ENCODE measurements at regions not wholly inside any gene's neighbourhood (a gene's known extent, or its start where the extent isn't known, plus 50 kb on each side); places are given as distances from the start of the nearest gene placed in this dataset.
"Not testable (repeated sequence)": the region's sequence is repeated elsewhere in the genome, so short reads cannot be mapped to it uniquely, and the experiment has no call there.

DNA sequence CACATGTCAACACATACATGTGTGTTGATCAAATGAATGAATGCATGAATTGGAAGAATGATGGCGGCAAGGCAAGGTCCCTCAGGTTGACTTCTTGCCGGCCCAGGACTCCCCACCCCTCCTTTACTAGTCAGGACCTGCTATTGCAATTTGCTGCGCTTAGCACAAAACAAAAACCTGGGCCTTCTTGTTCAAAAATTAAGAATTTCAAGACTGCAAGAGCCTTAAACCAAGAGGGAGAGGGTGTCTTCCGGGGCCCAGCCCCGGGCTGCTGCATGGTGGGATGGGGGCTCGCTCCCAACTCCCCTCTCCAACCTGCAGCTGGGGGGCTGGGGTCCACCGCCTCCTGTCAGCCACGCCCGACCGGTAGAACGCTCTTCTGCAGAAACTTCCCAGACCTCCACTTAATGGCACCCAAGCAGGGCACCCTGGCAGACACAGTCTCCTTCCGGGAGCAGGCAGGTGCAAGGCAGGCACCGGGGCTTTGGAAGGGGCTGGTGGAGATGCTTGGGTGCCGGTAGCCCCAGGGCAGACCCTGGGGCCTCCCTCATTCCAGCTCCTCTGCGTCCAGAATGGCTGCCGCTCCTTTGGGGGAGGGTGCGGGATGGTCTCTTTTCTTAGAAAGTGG lies 2896.5 kb downstream of the RPIA start:
- DNase-seq (ENCODE audit: low read depth); H3K4me3 ChIP-seq (ENCODE audit: low read depth, low read length): not testable (repeated sequence)

- not testable (repeated sequence) for DNase-seq (ENCODE audit: low read depth); H3K4me3 ChIP-seq (ENCODE audit: low read depth, low read length)
These were observed 2897.3 kb downstream of the RPIA start for GRCh38 chr2:91588782-91589223.

- not testable (repeated sequence) for H3K4me3 ChIP-seq (ENCODE audit: low read depth, low read length); DNase-seq (ENCODE audit: low read depth)
These were observed 2898.2 kb downstream of the RPIA start for GRCh38 chr2:91589454-91590328.

DNA sequence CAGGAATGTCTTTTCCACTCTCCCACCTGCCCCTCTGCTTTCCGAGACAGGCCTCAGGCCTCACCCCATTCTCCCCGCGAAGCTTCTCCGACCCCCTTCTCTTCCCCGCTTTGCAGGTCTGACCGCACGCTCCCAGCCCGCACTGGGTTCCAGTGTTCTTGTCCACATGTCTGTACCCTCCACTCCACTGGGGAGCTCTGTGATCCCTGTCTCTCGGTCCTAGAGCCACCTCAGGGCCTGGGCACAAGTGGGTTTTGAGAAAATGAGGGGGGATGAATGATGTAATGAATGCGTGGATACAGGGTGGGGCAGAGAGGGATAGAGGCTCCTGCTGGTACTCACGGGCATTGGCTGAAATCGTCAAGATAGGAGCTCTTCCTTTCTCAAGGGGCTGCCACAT lies 2898.9 kb downstream of the RPIA start:
- not testable (repeated sequence) for DNase-seq (ENCODE audit: low read depth); H3K4me3 ChIP-seq (ENCODE audit: low read depth, low read length)

DNA sequence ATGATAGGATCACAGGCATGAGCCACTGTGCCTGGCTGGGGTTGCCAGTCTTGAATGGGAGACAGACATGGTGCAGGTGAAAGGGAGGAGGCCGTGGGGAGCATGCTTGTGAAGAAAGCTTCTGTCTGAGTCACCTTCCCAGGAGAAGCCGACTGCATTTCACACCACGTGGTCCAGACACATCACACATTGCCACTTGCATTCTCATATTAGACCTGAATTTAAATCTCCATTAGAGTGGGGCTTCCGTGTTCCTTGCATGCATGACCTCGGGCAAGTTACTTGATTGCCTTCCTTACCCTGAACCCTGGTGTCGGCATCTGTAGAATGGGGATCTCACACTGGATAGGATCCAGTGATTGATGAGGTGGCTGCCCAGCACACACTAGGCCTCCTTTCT lies 2899.6 kb downstream of the RPIA start:
- not testable (repeated sequence) for H3K4me3 ChIP-seq (ENCODE audit: low read depth, low read length); DNase-seq (ENCODE audit: low read depth)

GRCh38 chr2:91597436-91597835 lies 2906.0 kb downstream of the RPIA start:
- DNase-seq (ENCODE audit: low read depth); H3K4me3 ChIP-seq (ENCODE audit: low read depth, low read length): not testable (repeated sequence)

GRCh38 chr2:91598519-91598918 lies 2907.0 kb downstream of the RPIA start:
- not testable (repeated sequence) for DNase-seq (ENCODE audit: low read depth); H3K4me3 ChIP-seq (ENCODE audit: low read depth, low read length)

DNA sequence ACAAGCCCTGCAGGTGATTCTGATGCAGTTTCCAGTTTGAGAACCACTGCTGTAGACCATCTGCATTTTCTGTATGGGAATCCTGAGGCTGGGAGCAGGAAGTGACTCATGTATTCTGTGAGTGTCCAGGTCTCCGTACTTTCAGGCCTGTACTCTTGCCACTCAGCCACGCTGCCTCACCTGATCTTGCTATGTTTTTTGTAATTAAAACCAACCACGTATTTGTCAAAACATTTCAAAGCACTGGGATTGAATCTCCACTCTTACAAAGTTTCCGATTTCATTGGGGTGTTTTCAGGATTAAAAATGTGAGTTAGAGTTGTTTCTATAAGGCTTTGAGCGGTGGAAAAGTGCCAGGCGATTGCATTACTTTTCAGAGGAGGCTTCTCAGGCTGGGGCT lies 2907.5 kb downstream of the RPIA start:
- not testable (repeated sequence) for H3K4me3 ChIP-seq (ENCODE audit: low read depth, low read length)

DNA sequence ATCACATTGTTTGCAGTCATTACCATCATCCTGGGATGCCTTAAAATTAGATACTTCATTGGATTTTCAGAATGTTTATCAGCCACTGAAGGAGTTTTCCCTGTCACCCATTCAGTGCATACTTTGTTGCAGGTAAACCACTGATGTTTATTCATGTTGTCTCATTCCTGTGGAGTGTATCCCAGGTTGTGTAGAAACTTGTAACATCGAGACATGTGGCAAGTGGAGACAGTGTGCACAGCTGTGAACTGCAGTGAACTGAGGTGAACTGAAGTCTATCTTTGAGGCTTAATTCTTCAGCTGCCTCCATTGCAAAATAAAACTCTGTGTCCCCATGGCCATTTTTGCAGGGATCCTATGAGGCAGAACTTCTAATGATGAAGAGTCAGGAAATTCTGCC lies 2911.4 kb downstream of the RPIA start:
- DNase-seq (ENCODE audit: low read depth); H3K4me3 ChIP-seq (ENCODE audit: low read depth, low read length): not testable (repeated sequence)

More for the DNA sequence above, 2907.5 kb downstream of the RPIA start:
- not testable (repeated sequence) for DNase-seq (ENCODE audit: low read depth)

DNA sequence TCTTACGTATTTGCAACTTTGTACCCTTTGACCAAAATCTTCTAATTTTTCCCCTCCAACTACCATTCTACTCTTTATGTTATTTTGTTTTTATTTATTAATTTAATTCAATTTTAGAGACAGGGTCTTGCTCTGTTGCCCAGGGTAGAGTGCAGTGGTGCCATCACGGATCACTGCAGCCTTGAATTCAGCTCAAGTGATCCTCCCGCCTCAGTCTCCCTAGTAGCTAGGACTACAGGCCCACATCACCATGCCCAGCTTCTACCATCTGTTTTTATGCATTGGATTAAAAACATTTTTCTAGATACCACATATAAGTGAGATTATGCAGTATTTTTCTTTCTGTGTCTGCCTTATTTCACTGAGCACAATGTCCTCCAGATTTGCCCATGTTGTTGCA lies 2912.5 kb downstream of the RPIA start:
- DNase-seq (ENCODE audit: low read depth); H3K4me3 ChIP-seq (ENCODE audit: low read depth, low read length): not testable (repeated sequence)

- not testable (repeated sequence) for H3K4me3 ChIP-seq (ENCODE audit: low read depth, low read length); DNase-seq (ENCODE audit: low read depth)
These were observed 2913.2 kb downstream of the RPIA start for GRCh38 chr2:91604629-91605028.

- H3K4me3 ChIP-seq (ENCODE audit: low read depth, low read length); DNase-seq (ENCODE audit: low read depth): not testable (repeated sequence)
These were observed 2932.3 kb downstream of the RPIA start for GRCh38 chr2:91623739-91624138.

DNA sequence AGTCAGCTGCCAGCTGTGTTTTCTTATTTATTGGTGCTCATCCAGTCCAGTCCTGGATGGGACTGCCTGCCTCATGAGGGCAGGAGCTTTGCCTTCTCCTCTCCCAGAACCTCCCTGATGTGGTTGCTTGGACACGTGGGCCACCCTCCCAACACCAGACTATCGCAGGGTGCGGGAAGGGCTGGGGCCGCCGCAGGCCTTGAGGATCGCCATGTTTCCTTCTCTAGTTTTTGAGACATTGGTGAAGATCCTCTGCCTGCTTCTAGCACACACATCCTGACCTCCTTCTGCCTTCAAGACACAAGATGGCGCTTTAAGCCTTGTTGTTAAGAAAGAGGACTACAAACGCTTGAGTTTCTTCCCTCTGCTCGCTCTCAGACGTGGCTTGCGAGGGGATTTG lies 2937.0 kb downstream of the RPIA start:
- DNase-seq (ENCODE audit: low read depth); H3K4me3 ChIP-seq (ENCODE audit: low read depth, low read length): not testable (repeated sequence)

DNA sequence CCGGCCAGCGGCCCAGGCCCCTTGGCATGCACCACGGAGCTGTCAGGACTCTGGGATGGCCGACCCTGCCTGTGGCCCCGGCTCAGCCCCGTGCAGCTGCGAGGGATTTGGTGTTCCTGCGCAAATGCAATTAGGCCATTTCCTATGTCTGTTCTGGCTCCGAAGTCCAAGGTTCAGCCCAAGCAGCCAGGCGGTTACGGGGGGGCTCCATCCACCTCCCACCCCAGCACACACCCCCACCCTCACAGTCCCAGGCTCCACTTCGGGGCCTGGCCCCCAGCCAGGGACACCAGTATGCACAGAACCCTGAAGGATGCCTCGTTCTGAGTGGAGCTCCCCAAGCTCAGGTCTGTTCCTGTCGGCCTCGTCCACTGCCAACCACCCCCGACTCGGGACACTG lies 2965.7 kb downstream of the RPIA start:
- not testable (repeated sequence) for DNase-seq (ENCODE audit: low read depth); H3K4me3 ChIP-seq (ENCODE audit: low read depth, low read length)

GRCh38 chr2:91658336-91658735 lies 2966.9 kb downstream of the RPIA start:
- DNase-seq (ENCODE audit: low read depth); H3K4me3 ChIP-seq (ENCODE audit: low read depth, low read length): not testable (repeated sequence)

DNA sequence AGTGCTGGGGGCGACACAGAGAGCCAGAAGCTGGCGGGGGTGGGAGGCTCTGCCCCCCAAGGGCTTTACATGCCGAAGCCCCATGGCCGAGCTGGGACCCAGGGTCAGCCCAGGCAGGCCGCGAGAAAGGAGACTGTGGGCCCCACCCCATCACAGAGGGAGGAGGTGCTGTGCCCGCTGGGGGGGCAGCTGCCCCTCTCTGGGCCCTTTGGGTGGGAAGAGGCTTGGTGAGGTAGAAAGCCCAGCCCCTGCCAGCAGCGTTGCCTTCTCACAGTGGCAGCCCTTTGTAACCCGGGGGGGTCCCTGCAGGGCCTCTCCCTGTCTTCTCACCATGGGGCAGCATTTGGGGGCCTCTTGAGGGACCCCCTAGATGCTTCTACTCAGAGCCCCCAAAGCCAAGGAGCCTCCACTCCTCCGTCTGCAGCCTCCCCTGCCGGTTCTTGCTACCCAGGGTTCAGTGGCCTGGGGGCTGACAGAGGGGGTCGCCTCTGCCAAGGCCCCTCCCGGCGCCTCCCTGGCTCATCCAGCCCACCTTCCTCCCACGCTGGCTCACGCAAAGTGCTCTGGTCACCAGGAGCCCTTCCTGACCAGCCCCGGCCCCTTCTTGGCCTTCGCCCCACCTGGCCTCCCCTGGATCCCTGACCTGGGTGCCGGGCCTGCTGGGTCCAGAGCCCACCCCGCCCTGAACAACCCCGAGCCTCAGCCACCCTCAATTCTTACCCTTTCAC lies 2967.9 kb downstream of the RPIA start:
- peak overlapping the region; percentile 47 for H3K4me3 ChIP-seq (ENCODE audit: low read depth, low read length)
- not testable (repeated sequence) for DNase-seq (ENCODE audit: low read depth)

- peak overlapping the region; percentile 41 for H3K4me3 ChIP-seq (ENCODE audit: low read depth, low read length)
- not testable (repeated sequence) for DNase-seq (ENCODE audit: low read depth)
These were observed 2968.4 kb downstream of the RPIA start for GRCh38 chr2:91659917-91660275.

- not testable (repeated sequence) for DNase-seq (ENCODE audit: low read depth)
These were observed 2975.9 kb downstream of the RPIA start for GRCh38 chr2:91667341-91667740.

DNA sequence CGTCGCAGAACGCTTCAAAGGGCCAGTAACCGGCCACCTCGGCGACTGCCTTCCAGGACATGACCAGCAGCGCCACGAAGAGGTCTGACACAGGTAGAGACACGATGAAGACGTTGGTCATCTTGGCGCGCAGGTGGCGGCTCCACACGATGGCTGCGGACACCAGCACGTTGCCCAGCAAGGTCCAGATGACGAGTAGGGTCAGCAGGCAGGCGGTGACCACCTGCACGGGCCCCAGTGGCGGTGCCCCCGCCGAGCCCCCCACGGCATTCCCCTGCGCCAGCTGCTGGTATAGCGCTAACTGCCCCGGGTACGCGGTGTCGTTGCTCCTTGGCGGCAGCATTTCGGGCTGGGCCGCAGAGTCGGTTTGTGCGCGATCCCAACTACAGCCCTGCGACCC lies 2994.1 kb downstream of the RPIA start:
- not testable (repeated sequence) for H3K4me3 ChIP-seq (ENCODE audit: low read depth, low read length); DNase-seq (ENCODE audit: low read depth)

More at GRCh38 chr2:91667341-91667740, 2975.9 kb downstream of the RPIA start:
- not testable (repeated sequence) for H3K4me3 ChIP-seq (ENCODE audit: low read depth, low read length)

DNA sequence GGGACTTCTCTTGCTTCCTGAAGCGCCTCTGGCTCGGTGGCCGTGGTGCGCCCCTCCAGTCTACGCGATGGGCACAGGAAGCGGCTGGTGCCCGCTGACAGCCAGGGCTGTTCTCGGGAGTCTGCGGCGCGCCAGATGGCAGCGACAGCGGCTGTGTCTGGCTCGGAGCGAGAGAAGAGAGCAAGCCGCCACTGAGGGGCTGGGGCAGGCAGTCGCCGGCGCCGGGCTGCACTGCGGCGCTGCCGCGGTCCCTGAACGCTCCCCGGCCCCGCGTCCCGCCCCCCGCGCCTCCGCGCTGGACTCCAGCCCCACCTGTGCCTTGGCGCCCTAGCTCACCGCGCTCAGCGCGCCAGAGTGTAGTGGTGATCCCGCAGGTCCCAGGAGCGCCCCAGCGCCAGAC lies 2994.6 kb downstream of the RPIA start:
- not testable (repeated sequence) for H3K4me3 ChIP-seq (ENCODE audit: low read depth, low read length); DNase-seq (ENCODE audit: low read depth)

All from GM12864 (cell line).